ENCODE measurements at regions not wholly inside any gene's neighbourhood (a gene's known extent, or its start where the extent isn't known, plus 50 kb on each side); places are given as distances from the start of the nearest gene placed in this dataset.

- H3K27ac ChIP-seq = no peak overlapping the region
- H3K9me3 ChIP-seq = no peaks in the 10 kb centered on the region
- H3K36me3 ChIP-seq = no peaks in the 10 kb centered on the region
- H3K4me1 ChIP-seq = peaks cover 0 to 5% (median 3%) of the 10 kb centered on the region in 4 donors
- H3K4me3 ChIP-seq = no peak overlapping the region
- H3K27me3 ChIP-seq = peaks cover 7 to 52% (median 21%) of the 10 kb centered on the region in 3 donors
- intact Hi-C loops (cut with DNase I) = no loop called here
- no peak for DNase-seq
- 82 to 83% methylated on average over 3 of the region's 3 CpGs for WGBS, 2 donors
- TF ChIP-seq EP300 (IDR thresholded peaks at IDR 0.05) = no peak
- TF ChIP-seq, protein P1, sequence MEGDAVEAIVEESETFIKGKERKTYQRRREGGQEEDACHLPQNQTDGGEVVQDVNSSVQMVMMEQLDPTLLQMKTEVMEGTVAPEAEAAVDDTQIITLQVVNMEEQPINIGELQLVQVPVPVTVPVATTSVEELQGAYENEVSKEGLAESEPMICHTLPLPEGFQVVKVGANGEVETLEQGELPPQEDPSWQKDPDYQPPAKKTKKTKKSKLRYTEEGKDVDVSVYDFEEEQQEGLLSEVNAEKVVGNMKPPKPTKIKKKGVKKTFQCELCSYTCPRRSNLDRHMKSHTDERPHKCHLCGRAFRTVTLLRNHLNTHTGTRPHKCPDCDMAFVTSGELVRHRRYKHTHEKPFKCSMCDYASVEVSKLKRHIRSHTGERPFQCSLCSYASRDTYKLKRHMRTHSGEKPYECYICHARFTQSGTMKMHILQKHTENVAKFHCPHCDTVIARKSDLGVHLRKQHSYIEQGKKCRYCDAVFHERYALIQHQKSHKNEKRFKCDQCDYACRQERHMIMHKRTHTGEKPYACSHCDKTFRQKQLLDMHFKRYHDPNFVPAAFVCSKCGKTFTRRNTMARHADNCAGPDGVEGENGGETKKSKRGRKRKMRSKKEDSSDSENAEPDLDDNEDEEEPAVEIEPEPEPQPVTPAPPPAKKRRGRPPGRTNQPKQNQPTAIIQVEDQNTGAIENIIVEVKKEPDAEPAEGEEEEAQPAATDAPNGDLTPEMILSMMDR (IDR thresholded peaks at IDR 0.05) = no peak
- no peak for TF ChIP-seq POLR2A (IDR thresholded peaks at IDR 0.05)
- TF ChIP-seq POLR2AphosphoS5 (IDR thresholded peaks at IDR 0.05) = no peak
These were observed 54.3 kb upstream of the CCDC174 start for GRCh38 chr3:14597266-14597665.

DNA sequence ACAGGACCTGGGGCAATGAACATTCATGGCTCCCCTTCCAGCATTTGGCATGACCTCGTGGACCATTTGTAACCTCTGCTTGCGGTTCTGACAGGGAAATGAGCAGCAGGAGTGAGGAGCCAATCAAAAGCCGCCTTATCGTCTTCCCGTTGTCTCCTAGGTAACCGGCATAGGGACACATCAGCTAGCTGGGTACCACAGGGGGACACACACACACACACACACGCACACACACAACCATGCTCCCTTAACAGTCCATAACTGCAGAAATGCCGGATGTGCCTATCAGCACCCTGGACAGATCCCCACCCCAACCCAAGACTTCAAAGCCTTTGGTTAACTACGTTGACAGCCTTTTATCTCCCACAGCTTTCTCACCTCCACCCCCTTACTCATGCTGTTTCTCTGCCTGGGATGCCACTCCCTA, 53.4 kb upstream of the CCDC174 start:
- 22 to 29% methylated on average over 9 of the region's 9 CpGs for whole genome bisulfite sequencing, 2 donors

DNA sequence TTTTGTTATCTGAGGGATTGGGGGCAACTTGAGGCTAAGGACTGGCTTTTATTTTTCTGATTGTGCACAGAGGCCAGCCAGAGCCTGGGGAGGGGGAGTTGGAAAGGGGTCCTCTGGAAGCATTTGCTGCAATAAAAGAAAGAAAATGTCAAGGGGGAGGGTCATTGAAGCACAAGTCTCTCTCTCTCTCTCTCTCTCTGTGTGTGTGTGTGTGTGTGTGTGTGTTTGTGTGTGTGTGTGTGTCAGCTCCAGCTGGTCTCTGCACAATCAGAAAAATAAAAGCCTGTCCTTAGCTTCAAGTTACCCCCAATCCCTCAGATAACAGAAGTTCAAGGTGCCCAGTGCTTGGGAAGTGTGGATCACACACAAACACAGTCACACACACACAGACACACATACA, 52.1 kb upstream of the CCDC174 start:
- peaks cover 0 to 9% (median 8%) of the 10 kb centered on the region in 4 donors for H3K4me1 ChIP-seq
- H3K4me3 ChIP-seq = no peak overlapping the region
- intact Hi-C loops (cut with DNase I) = no loop called here
- H3K27me3 ChIP-seq = peaks cover 11 to 69% (median 34%) of the 10 kb centered on the region in 3 donors
- DNase-seq = no peak
- H3K36me3 ChIP-seq = no peaks in the 10 kb centered on the region
- H3K9me3 ChIP-seq = no peaks in the 10 kb centered on the region
- no peak overlapping the region for H3K27ac ChIP-seq
- TF ChIP-seq, protein P1 (IDR thresholded peaks at IDR 0.05) = no peak
- no peak for TF ChIP-seq EP300 (IDR thresholded peaks at IDR 0.05)
- TF ChIP-seq POLR2A (IDR thresholded peaks at IDR 0.05) = no peak
- TF ChIP-seq POLR2AphosphoS5 (IDR thresholded peaks at IDR 0.05) = no peak

More for the DNA sequence above, 53.4 kb upstream of the CCDC174 start:
- DNase-seq = no peak
- no peaks in the 10 kb centered on the region for H3K36me3 ChIP-seq
- H3K4me1 ChIP-seq = peaks cover 0 to 9% (median 8%) of the 10 kb centered on the region in 4 donors
- no peaks in the 10 kb centered on the region for H3K9me3 ChIP-seq
- peaks cover 11 to 60% (median 28%) of the 10 kb centered on the region in 3 donors for H3K27me3 ChIP-seq
- intact Hi-C loops (cut with DNase I) = no loop called here
- no peak for TF ChIP-seq POLR2A (IDR thresholded peaks at IDR 0.05)
- no peak for TF ChIP-seq POLR2AphosphoS5 (IDR thresholded peaks at IDR 0.05)
- TF ChIP-seq, protein P1 (IDR thresholded peaks at IDR 0.05) = no peak
- TF ChIP-seq EP300 (IDR thresholded peaks at IDR 0.05) = no peak
- no peak overlapping the region for H3K4me3 ChIP-seq
- H3K27ac ChIP-seq = no peak overlapping the region

DNA sequence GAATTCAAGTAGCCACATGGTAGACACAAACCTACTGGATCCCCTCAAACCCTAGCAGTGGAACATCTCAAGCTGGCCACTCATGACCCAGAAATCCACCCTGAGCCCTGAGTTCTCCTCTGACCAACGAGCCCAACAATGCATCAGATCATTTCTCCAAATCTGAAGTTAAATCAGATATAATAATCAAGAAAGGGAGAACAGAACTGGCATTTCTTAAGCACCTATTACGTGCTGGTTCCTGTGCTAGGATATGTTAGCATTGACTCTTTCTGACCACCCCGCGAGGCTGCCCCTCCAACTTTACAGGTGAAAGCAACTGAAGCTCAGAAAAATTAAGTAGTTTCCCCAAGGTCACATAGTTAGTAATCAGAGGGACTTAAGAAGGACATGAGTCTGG, 51.5 kb upstream of the CCDC174 start:
- TF ChIP-seq POLR2AphosphoS5 (IDR thresholded peaks at IDR 0.05) (no peak), EP300 (IDR thresholded peaks at IDR 0.05) (no peak), POLR2A (IDR thresholded peaks at IDR 0.05) (no peak)
- TF ChIP-seq, protein P1 (IDR thresholded peaks at IDR 0.05) = no peak
- WGBS, 2 donors = 61 to 78% methylated on average over 4 of the region's 4 CpGs
- no peaks in the 10 kb centered on the region for H3K9me3 ChIP-seq
- H3K27me3 ChIP-seq = peaks cover 11 to 64% (median 34%) of the 10 kb centered on the region in 3 donors
- no peak overlapping the region for H3K27ac ChIP-seq
- peaks cover 0 to 9% (median 8%) of the 10 kb centered on the region in 4 donors for H3K4me1 ChIP-seq
- no peak overlapping the region for H3K4me3 ChIP-seq
- H3K36me3 ChIP-seq = no peaks in the 10 kb centered on the region
- intact Hi-C loops (cut with DNase I) = no loop called here
- no peak for DNase-seq

All from sigmoid colon (tissue), 6 donors.